GM13976 (cell line): ENCODE measurements at regions not wholly inside any gene's neighbourhood (a gene's known extent, or its start where the extent isn't known, plus 50 kb on each side); places are given as distances from the start of the nearest gene placed in this dataset.

Source experiments
- DNase-seq: peaks from one replicate; pipeline ENCODE4 v3.0.0; 2012; ENCODE audit warnings: low spot score
- CTCF ChIP-seq: IDR thresholded peaks from 2 replicates; pipeline ENCODE4 v1.5.1; 2012; ENCODE audit warnings: borderline replicate concordance, mild to moderate bottlenecking; ENCODE audit not compliant: insufficient read depth; ENCODE audit errors: extremely low read depth, missing control alignments, control extremely low read depth
- in situ Hi-C: fragments of 300-500 bp; cut with MboI; formaldehyde crosslinking; loops from one replicate; pipeline ENCODE4 v1.12.0; 2022; ENCODE audit warnings: low sequenced_read_pairs, mixed read lengths, inconsistent platforms; ENCODE audit not compliant: unreplicated experiment

GRCh38 chr20:6397115-6397514, 274.3 kb upstream of the FERMT1 start:
- DNase-seq, result no peak
- in situ Hi-C loops, result no loop called here
- no peak for TF ChIP-seq CTCF

- in situ Hi-C loops, result no loop called here
- DNase-seq, result no peak
- TF ChIP-seq CTCF, result no peak
Measured at GRCh38 chr20:6395695-6396094, 272.9 kb upstream of the FERMT1 start.

- in situ Hi-C loops, result no loop called here
- TF ChIP-seq CTCF, result no peak
- no peak for DNase-seq
Measured at GRCh38 chr20:6388671-6389197, 265.9 kb upstream of the FERMT1 start.

GRCh38 chr20:6384956-6385486, 262.2 kb upstream of the FERMT1 start:
- no peak for DNase-seq
- in situ Hi-C loops, result no loop called here
- no peak for TF ChIP-seq CTCF

GRCh38 chr20:6384380-6384779, 261.6 kb upstream of the FERMT1 start:
- in situ Hi-C loops, result no loop called here
- DNase-seq, result no peak
- TF ChIP-seq CTCF, result no peak

- no peak for DNase-seq
- in situ Hi-C loops, result no loop called here
- TF ChIP-seq CTCF, result no peak
Measured at GRCh38 chr20:6381887-6382286, 259.1 kb upstream of the FERMT1 start.
